SK-MEL-5 (cell line): ENCODE measurements at regions not wholly inside any gene's neighbourhood (a gene's known extent, or its start where the extent isn't known, plus 50 kb on each side); places are given as distances from the start of the nearest gene placed in this dataset.

Experiments
- DNase-seq: peaks from one replicate; pipeline ENCODE4 v3.0.0-alpha.2; 2016; ENCODE audit warnings: low read depth, low spot score
- in situ Hi-C: cut with HindIII; loops from 2 replicates; pipeline ENCODE4 v1.10.0; 2016; ENCODE audit warnings: low sequenced_read_pairs, high pct_unique_total_duplicates, low pct_unique_long_range_greater_than_20kb

DNA sequence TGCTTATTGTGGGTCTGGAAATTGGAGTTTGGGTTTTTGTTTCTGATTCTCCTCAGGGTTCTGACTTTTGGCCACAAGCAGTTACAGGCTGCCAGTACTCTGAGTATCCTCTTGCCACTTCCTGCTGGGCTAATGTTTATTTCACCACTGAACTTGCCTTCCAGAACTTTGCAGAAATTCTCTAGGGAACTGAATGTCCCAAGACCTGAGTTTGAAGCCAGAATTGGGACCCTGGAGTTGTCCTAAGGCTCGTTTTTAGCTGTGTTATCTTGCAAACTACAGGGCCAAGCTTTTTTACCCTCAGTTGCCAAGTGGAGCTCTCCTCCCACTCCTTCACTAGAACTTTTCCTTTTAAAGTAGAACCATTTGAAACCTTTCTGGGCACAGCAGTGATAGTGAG is 89.9 kb downstream of the FAT3 start:
- in situ Hi-C loops, result no loop called here
- no peak for DNase-seq

DNA sequence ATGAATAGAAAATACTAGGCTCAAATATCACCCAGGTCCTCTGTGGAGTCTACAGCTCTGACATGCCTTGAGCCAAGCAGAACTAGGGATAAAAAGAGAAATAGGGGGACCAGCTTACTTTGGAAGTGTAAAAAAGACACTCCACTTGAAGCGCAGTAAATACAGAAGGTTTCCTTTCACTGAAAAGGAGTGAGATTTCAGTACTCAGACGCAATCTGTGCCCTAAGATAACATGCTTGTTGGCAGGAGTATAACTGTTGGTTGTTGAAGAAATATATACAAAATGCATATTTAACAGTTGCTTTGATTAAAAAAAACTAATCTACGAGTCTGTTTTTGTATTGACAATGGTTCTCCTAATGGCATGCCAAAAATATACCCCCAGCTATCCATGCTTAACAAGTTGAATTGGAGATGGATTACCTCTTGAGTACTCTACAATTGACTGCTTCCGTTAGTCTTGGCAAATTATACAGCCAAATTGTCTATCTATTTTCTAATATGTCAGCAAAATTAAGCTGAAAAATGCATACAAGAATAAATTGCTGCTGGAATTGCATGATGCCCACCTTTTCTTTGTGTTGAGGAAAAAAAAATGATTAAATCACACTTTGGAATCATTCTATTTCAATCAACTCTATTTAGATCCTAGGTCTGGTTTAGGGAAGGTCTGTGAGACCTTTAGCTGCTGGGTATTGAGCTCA is 91.6 kb downstream of the FAT3 start:
- no peak for DNase-seq
- in situ Hi-C loops, result no loop called here

- in situ Hi-C loops, result no loop called here
- DNase-seq, result no peak
These were observed 92.6 kb downstream of the FAT3 start for GRCh38 chr11:92317222-92317621.

DNA sequence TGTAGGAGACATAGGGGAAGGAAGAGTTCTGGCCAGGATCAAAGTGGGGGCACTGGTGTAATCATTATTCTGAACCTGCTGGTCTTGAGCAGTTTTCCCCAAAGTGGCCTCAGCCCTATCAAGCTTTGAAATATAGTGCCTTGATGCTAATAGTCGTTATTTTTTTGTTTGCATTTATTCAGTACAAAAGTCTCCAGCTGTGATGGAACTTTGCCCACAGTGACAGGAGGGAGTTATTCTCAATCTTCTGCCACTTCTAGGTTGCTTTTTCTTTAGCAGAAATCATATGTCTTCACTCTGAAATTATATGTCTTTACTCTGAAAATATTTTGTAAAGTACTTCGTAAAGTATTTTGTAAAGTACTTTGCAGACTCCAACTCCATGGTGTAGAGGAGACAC is 93.1 kb downstream of the FAT3 start:
- DNase-seq, result no peak
- in situ Hi-C loops, result no loop called here

DNA sequence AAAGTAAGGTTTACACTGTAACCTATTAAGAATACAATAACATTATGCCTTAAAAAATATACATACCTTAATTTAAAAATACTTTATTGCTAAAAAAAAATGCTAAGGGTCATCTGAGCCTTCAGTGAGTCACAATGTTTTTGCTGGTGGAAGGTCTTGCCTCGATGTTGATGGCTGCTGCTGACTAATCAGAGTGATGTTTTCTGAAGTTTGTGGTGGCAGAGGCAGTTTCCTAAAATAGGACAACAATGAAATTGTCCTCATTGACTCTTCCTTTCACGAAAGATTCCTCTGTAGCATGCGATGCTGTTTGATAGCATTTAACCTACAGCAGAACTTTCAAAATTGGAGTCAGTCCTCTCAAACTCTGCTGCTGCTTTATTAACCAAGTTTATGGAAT is 97.6 kb downstream of the FAT3 start:
- no peak for DNase-seq
- in situ Hi-C loops, result no loop called here

DNA sequence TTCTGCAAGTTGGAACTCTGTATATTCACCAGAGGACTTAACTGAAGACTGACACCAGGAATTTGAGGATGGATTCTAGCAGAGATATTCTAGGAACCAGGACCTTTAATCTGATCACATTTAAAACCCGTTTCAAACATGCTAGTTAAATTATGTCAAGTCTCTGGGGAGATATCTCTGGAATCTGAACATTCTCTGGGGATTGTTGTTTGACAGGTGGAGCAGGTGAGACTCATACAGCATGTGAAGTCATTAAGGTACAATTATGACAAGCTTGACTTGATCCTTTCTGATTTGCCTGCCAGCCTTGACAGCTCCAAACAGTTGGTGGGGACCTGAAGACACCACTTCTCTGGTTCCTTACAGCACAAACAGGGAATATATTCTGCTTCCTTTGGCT is 100.3 kb downstream of the FAT3 start:
- in situ Hi-C loops, result no loop called here
- no peak for DNase-seq

- no peak for DNase-seq
- in situ Hi-C loops, result no loop called here
These were observed 100.8 kb downstream of the FAT3 start for GRCh38 chr11:92325416-92325815.

GRCh38 chr11:92329137-92329536 is 104.5 kb downstream of the FAT3 start:
- in situ Hi-C loops, result no loop called here
- no peak for DNase-seq

DNA sequence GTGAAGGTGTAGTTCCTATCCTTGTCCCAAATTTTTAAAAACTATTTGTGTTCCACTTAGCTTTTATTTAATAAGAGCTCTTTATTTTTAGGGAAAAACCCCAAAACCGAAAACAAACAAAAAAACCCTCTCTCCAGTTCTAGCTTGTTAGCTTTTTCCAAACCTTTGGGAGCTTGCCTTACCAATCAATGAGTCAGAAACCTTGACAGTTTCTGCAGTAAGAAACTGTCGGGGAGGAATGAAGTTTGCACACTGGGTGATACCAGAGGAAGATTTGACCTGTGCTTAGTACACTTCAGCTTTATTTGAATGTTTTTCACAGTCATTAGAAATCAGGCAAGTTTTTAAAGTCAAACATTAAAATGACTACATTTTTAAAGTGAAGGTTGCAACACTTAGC is 105.0 kb downstream of the FAT3 start:
- in situ Hi-C loops, result no loop called here
- DNase-seq, result no peak

DNA sequence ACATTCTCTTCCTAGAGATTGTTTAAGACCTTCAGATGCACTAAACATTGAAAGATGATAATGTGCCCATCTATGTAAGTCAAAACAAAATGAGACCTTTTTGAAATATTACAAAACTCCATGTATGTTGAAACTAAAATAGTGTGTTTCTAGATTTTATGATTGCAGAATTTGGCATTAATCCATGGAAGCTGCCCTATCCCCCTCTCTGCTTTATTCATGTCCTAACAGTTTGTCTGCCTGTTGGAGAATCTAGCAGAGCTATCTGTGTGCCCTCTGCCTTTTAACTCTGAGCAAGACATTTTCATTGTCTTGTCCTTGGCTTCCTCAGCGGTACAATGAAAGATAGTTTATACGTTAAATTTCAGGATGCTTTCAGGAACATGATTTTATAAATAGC is 105.5 kb downstream of the FAT3 start:
- DNase-seq, result no peak
- in situ Hi-C loops, result no loop called here

DNA sequence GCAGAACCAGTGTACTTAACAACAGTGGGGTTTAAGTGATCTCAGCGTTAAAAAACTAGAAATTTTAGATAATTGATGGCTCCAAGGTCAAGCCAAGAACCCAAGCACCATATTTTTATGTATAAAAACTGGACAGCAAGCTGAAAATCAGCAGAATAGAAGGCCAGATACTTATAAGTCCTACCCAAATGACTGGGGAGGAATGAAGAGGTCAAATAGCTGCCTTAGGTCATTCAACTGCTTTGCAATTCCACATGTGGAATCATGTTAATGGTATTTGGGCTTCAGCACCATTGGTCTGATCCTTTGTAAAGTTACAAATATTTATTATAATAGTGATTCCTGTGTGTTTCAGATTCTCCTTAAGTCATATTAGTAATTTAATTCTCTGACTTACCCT is 108.4 kb downstream of the FAT3 start:
- in situ Hi-C loops, result no loop called here
- DNase-seq, result no peak

- in situ Hi-C loops, result no loop called here
- DNase-seq, result peak; percentile 47
These were observed 116.2 kb downstream of the FAT3 start for GRCh38 chr11:92340839-92341238.

GRCh38 chr11:92342034-92342720 is 117.6 kb downstream of the FAT3 start:
- in situ Hi-C loops, result no loop called here

DNA sequence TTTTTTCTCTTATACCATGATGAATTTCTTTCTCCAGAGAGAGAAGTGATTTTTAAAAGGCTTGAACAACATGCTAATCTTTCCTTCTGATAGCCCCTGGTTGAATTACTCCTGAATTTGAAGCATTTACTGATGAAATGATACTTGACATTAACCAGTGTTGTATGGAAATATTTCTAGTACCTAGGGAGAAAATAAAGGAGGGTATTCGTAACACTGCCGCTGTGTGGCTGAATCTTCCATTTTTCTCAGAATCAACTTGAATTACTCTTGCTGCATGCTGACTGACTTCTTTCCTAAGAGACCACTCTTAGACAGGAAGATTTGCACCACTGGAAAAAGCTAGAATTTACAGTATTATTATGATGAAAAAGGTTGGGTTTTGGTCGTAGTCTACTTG is 118.3 kb downstream of the FAT3 start:
- no peak for DNase-seq
- in situ Hi-C loops, result no loop called here

More at GRCh38 chr11:92342034-92342720, 117.6 kb downstream of the FAT3 start:
- no peak for DNase-seq

DNA sequence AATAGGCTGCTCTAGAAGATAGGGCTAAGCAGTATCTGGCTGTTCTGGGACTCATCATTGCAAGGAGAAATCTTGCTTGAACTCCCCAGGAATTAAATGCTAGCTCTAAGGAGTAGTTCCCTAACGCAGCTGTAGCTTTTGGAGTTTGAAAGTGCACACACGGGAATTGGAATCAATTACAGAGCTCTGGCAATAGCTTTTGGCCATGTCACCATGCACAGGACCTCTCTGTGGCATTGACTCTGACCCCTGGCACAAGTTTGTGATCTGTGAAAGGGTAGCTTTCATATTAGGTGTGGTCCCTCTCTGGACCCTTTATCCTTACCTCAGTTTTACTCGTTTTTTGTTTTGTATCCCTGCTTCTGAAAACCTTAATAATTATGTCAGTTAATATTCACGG is 121.6 kb downstream of the FAT3 start:
- no peak for DNase-seq
- in situ Hi-C loops, result no loop called here

DNA sequence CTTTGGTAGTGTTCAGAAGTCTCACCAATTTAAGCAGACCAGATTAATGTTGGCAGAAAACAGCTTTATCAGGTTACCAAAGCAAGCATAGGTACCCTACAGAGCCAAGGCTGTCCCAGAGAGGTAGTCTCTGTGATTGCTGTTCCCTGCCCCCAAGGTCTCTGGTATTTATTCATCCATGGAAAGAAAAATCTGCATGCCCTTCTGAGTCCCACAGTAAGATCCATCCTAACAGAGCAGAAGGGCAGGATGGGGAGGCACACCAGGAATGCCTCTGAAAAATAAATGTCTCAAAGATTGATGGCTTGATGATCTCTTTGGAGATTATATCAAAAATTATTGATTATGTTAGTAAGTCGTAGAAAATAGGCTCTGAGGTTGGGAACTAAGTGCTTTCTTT is 122.8 kb downstream of the FAT3 start:
- no peak for DNase-seq
- in situ Hi-C loops, result no loop called here

DNA sequence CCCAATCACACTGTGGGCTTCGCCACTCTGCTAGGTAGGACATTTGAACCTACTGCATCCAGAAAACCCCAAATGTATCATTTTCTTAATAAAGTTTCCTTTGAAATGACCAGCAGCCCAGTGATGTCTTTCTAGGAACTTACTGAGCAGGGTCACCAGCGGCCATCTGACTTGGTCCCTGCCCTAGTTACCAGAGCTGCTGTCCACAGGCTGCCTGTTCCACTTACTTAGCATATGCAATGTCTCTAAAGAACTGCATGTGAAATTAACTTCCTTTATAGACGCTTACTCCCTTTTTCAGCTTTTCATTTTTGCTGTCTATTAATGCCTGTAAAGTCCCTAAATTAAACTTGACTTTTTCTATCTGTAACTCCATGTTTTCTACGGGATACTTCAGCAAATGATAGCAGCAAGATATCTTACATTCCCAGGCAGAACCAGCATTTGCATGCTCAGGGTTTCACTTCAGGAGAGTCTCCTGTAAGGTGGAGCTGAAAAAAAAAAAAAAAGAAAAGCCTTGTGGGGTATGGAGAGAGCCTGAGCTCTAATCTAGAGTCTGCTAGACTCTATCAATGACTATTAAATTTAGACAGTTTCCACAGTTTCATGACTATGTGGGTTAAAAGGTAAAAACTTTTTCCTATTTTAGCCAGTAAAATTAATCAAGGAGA is 125.0 kb downstream of the FAT3 start:
- in situ Hi-C loops, result no loop called here
- DNase-seq, result no peak

DNA sequence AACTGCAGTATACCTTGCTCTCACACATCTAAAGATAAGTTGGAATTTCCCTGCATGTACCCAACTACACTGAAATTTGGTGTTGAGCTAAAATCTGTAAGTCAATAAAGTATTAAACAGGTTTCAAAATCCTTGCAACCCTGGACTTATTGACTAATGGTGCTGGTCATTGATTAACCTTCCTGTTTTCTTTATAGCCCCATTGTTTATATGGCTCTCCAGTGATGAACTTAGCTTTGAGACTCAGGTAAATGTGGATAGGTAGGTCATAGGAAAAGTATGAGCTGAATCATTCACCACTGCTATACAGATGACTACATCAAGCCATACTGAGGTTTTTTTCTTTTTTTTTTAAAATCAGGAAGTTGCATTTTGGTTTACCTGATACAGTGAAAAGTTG is 132.7 kb downstream of the FAT3 start:
- no peak for DNase-seq
- in situ Hi-C loops, result no loop called here

DNA sequence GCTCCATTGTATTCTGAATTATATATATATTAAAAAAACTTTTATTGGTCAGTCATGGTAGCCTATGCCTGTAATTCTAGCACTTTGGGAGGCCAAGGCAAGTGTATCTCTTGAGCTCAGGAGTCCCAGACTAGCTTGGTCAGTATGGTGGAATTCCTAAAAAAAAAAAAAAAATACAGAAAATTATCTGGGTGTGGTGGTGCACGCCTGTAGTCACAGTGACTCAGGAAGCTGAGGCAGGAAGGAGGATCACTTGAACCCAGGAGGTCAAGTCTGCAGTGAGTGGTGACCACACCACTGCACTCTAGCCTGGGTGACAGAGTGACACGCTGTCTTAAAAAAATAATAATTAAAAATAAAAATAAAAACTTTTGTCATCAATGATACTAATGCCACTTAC is 133.2 kb downstream of the FAT3 start:
- in situ Hi-C loops, result no loop called here
- no peak for DNase-seq
